OCI-LY7 (cell line): ENCODE measurements at regions not wholly inside any gene's neighbourhood (a gene's known extent, or its start where the extent isn't known, plus 50 kb on each side); places are given as distances from the start of the nearest gene placed in this dataset.
A peak's percentile ranks its signal among the peaks of the same experiment; 100 is the strongest.

ENCODE experiments used
- BruUV-seq: library from RNA; stranded (reverse); fragments of 400-500 nt; replicated peaks from 2 replicates; lab custom pipeline; 2021; lab: Mats Ljungman, UMichigan
- CTCF ChIA-PET: fragments of 300-600 bp; sonication (Branson Sonifier 250); formaldehyde crosslinking; loops from one replicate; lab custom pipeline; 2022; ENCODE audit warnings: antibody characterized with exemption; ENCODE audit not compliant: unreplicated experiment; lab: Charles Lee
- POLR2A ChIA-PET: fragments of 300-600 bp; sonication (Branson Sonifier 250); formaldehyde crosslinking; loops from one replicate; lab custom pipeline; 2022; ENCODE audit warnings: antibody characterized with exemption; lab: Charles Lee
- DNase-seq: peaks from one replicate; pipeline ENCODE4 v3.0.0-alpha.2; 2015; ENCODE audit warnings: low spot score
- H2AFZ ChIP-seq: fragments of 200-600 bp; sonication (generic), shearing (Covaris generic); 2 replicates; pipeline ENCODE4 v1.6.1; 2014; ENCODE audit warnings: mild to moderate bottlenecking, antibody characterized with exemption, low read length, moderate library complexity
- H3K27ac ChIP-seq: fragments of 200-600 bp; sonication (generic); 2 replicates; pipeline ENCODE4 v1.5.1; 2014; ENCODE audit warnings: mixed run types, low read depth, mild to moderate bottlenecking, moderate library complexity, low read length, inconsistent platforms; ENCODE audit not compliant: poor library complexity, severe bottlenecking
- H3K36me3 ChIP-seq: fragments of 200-600 bp; sonication (generic); 2 replicates; pipeline ENCODE4 v1.6.1; 2014; ENCODE audit warnings: mild to moderate bottlenecking, antibody characterized with exemption, low read length, moderate library complexity, mixed read lengths; ENCODE audit not compliant: insufficient read depth
- H3K4me1 ChIP-seq: fragments of 200-600 bp; sonication (generic); 2 replicates; pipeline ENCODE4 v1.5.1; 2014; ENCODE audit warnings: mild to moderate bottlenecking, low read length; ENCODE audit not compliant: insufficient read depth, poor library complexity, severe bottlenecking
- H3K4me2 ChIP-seq: fragments of 200-600 bp; sonication (generic); 2 replicates; pipeline ENCODE4 v1.6.1; 2014; ENCODE audit warnings: mild to moderate bottlenecking, low read length
- H3K4me3 ChIP-seq: fragments of 200-600 bp; sonication (generic); 2 replicates; pipeline ENCODE4 v1.5.1; 2014; ENCODE audit warnings: mild to moderate bottlenecking, low read depth, low read length; ENCODE audit not compliant: poor library complexity, severe bottlenecking
- H3K79me2 ChIP-seq: fragments of 200-600 bp; sonication (generic); 2 replicates; pipeline ENCODE4 v1.6.1; 2016; ENCODE audit warnings: low read depth, mild to moderate bottlenecking, low read length, moderate library complexity, mixed read lengths; ENCODE audit not compliant: insufficient read depth
- H3K9me2 ChIP-seq: fragments of 200-600 bp; sonication (generic); 2 replicates; pipeline ENCODE4 v1.6.1; 2016; ENCODE audit warnings: mild to moderate bottlenecking, low read length, mixed read lengths; ENCODE audit not compliant: insufficient read depth
- H3K9me3 ChIP-seq: fragments of 200-600 bp; sonication (generic); 2 replicates; pipeline ENCODE4 v1.6.1; 2014; ENCODE audit warnings: mild to moderate bottlenecking, mixed run types, low read length, mixed read lengths
- H4K20me1 ChIP-seq: fragments of 200-600 bp; sonication (generic); 2 replicates; pipeline ENCODE4 v1.6.1; 2014; ENCODE audit warnings: mild to moderate bottlenecking, antibody characterized with exemption, low read length, moderate library complexity, mixed read lengths; ENCODE audit not compliant: insufficient read depth
- CTCF ChIP-seq: fragments of 200-600 bp; sonication (generic); conservative IDR thresholded peaks from 2 replicates; pipeline ENCODE4 v1.5.1; 2014; ENCODE audit warnings: mild to moderate bottlenecking, antibody characterized with exemption, low read length, moderate library complexity, mixed read lengths
- EZH2phosphoT487 ChIP-seq: fragments of 200-600 bp; sonication (generic); IDR thresholded peaks from 2 replicates; pipeline ENCODE4 v1.6.1; 2018; ENCODE audit warnings: low read depth, borderline replicate concordance, mild to moderate bottlenecking, mixed run types, antibody characterized with exemption, low read length, moderate library complexity, mixed read lengths
- intact Hi-C: fragments of 100-400 bp; cut with micrococcal nuclease; formaldehyde crosslinking; loops from one replicate; pipeline ENCODE4 v1.10.0; 2022; ENCODE audit not compliant: unreplicated experiment

GRCh38 chr10:6649903-6650302 lies 69.8 kb upstream of the PRKCQ start:
- Histone ChIP-seq H4K20me1 (no peaks in the 10 kb centered on the region), H2AFZ (no peak overlapping the region), H3K4me1 (no peaks in the 10 kb centered on the region), H3K4me3 (no peak overlapping the region), H3K9me3 (no peaks in the 10 kb centered on the region), H3K79me2 (no peaks in the 10 kb centered on the region), H3K27ac (no peak overlapping the region), H3K4me2 (no peak overlapping the region), H3K9me2 (no peaks in the 10 kb centered on the region), H3K36me3 (no peaks in the 10 kb centered on the region)
- BruUV-seq = no TSS peak
- POLR2A ChIA-PET = no interaction called here
- CTCF ChIA-PET = no interaction called here
- no peak for DNase-seq
- intact Hi-C loops = no loop called here
- TF ChIP-seq EZH2phosphoT487 (no peak), CTCF (no peak)

GRCh38 chr10:6648894-6649720 lies 69.0 kb upstream of the PRKCQ start:
- Histone ChIP-seq H3K4me1 (no peaks in the 10 kb centered on the region), H3K27ac (no peak overlapping the region), H4K20me1 (no peaks in the 10 kb centered on the region), H3K36me3 (no peaks in the 10 kb centered on the region), H3K4me2 (no peak overlapping the region), H3K9me2 (no peaks in the 10 kb centered on the region), H2AFZ (no peak overlapping the region), H3K79me2 (no peaks in the 10 kb centered on the region), H3K4me3 (no peak overlapping the region), H3K9me3 (no peaks in the 10 kb centered on the region)
- ChIA-PET CTCF (no interaction called here), POLR2A (interaction anchor here (0.7 kb wide), 1 partner anchor 1737 kb away, joined by 4 read pairs; no protein-coding TSS in a partner anchor)
- DNase-seq = no peak
- TF ChIP-seq EZH2phosphoT487 (no peak), CTCF (no peak)
- no TSS peak for BruUV-seq
- intact Hi-C loops = no loop called here

- H3K4me3 ChIP-seq = no peak overlapping the region
- TF ChIP-seq EZH2phosphoT487 (no peak), CTCF (peak; percentile 86)
- CTCF ChIA-PET = no interaction called here
- H3K36me3 ChIP-seq = no peaks in the 10 kb centered on the region
- no peaks in the 10 kb centered on the region for H4K20me1 ChIP-seq
- H3K79me2 ChIP-seq = no peaks in the 10 kb centered on the region
- intact Hi-C loops = no loop called here
- no peak overlapping the region for H3K4me2 ChIP-seq
- no peaks in the 10 kb centered on the region for H3K9me2 ChIP-seq
- DNase-seq = peak; percentile 68
- H3K27ac ChIP-seq = no peak overlapping the region
- no peaks in the 10 kb centered on the region for H3K4me1 ChIP-seq
- no peaks in the 10 kb centered on the region for H3K9me3 ChIP-seq
- POLR2A ChIA-PET = no interaction called here
- no TSS peak for BruUV-seq
- H2AFZ ChIP-seq = no peak overlapping the region
These were observed 67.9 kb upstream of the PRKCQ start for GRCh38 chr10:6647811-6648526.
